ENCODE measurements at regions not wholly inside any gene's neighbourhood (a gene's known extent, or its start where the extent isn't known, plus 50 kb on each side); places are given as distances from the start of the nearest gene placed in this dataset.

DNA sequence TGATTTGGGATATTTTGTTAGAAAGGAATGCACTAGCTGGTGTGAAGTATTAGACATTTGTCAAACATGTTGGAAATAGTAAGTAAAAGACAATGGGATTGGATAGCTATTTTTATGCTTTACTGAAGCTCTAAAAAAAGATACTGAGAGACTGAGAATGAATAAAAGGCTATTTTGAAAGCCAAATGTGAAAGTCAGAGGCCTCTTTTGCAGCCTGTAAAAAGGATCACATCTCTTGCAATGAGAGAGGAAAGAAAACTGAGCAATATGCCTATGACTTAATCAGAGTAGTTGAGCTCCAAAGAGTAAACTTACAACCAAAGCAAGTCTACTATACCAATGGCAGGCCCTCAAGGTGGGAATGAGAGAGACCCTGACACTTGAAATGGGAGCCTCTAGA lies 212.6 kb upstream of the LCORL start:
- TF ChIP-seq CTCF (IDR thresholded peaks at IDR 0.05; ENCODE audit: low read depth, low read length, poor library complexity, severe bottlenecking), result no peak
- no peak for TF ChIP-seq EZH2phosphoT487 (IDR thresholded peaks at IDR 0.05; ENCODE audit: borderline replicate concordance, low read length)

Measured in DOHH2 (cell line).